K562 (cell line): ENCODE measurements at regions not wholly inside any gene's neighbourhood (a gene's known extent, or its start where the extent isn't known, plus 50 kb on each side); places are given as distances from the start of the nearest gene placed in this dataset.

Experiments
- ATAC-seq: fragments of 200-7000 bp; cut with Tn5 transposase; 3 replicates; pipeline ENCODE4 v1.9.1; 2020; ENCODE audit warnings: moderate library complexity
- BruUV-seq: library from RNA; stranded (reverse); fragments of 400-500 nt; replicated peaks from 2 replicates; lab custom pipeline; 2021; lab: Mats Ljungman, UMichigan
- CTCF ChIA-PET: fragments of 300-600 bp; formaldehyde crosslinking; extraction: SDS; loops from one replicate; lab custom pipeline; 2021; ENCODE audit warnings: low intra/inter-chr PET ratio; lab: Yijun Ruan, JAX
- POLR2A ChIA-PET: fragments of 300-600, 350-650 bp; sonication (Branson Sonifier 250); formaldehyde crosslinking; extraction: SDS; loops from one replicate; lab custom pipeline; 2021; ENCODE audit warnings: antibody characterized with exemption, inconsistent platforms; lab: Yijun Ruan, JAX
- DNase-seq, 4 experiments: peaks; one replicate each; pipeline versions ENCODE4 v3.0.0 to v3.0.0-alpha.2; 2011 to 2018; ENCODE audit warnings: low spot score in 3 of 4, mixed read lengths in 3 of 4; ENCODE audit errors: extremely low read depth in 1 of 4
- FAIRE-seq: peaks from 2 replicates; lab custom pipeline; 2011; peaks lifted over from hg19 to GRCh38; lab: Jason Lieb, UNC
- H2AFZ ChIP-seq: 2 replicates; pipeline ENCODE4 v1.6.0; 2011; ENCODE audit warnings: low read depth, low read length, control low read depth, inconsistent platforms
- H3K27ac ChIP-seq: fragments of 200-600 bp; 3 replicates; pipeline ENCODE4 v1.8.0; 2011; ENCODE audit warnings: low read depth, mild to moderate bottlenecking, control low read depth, inconsistent platforms, low read length, moderate library complexity, mixed read lengths; ENCODE audit errors: extremely low read depth
- H3K27me3 ChIP-seq, 2 experiments: fragments of 300-600 bp in 1 of 2; 2 replicates in 1 of 2; 3 replicates in 1 of 2; pipeline versions ENCODE4 v1.6.0 to v1.8.0; 2011; ENCODE audit warnings: inconsistent platforms in 2 of 2, low read length in 2 of 2, mild to moderate bottlenecking in 1 of 2, mixed read lengths in 1 of 2, moderate library complexity in 1 of 2; ENCODE audit not compliant: control insufficient read depth in 2 of 2, insufficient read depth in 2 of 2
- H3K36me3 ChIP-seq: fragments of 300-600 bp; 3 replicates; pipeline ENCODE4 v1.8.0; 2011; ENCODE audit warnings: mild to moderate bottlenecking, low read length, inconsistent platforms; ENCODE audit not compliant: control insufficient read depth, insufficient read depth
- H3K4me1 ChIP-seq, 2 experiments: fragments of 200-600 bp in 1 of 2; replicated peaks in 1 of 2; 2 replicates in 1 of 2; 3 replicates in 1 of 2; pipeline versions ENCODE4 v1.5.1 to v1.8.0; 2011; ENCODE audit warnings: inconsistent platforms in 2 of 2, low read length in 2 of 2, mild to moderate bottlenecking in 1 of 2, mixed read lengths in 1 of 2, moderate library complexity in 1 of 2; ENCODE audit not compliant: control insufficient read depth in 2 of 2, insufficient read depth in 2 of 2
- H3K4me2 ChIP-seq: 2 replicates; pipeline ENCODE4 v1.6.1; 2011; ENCODE audit warnings: low read length, control low read depth, inconsistent platforms, mixed read lengths; ENCODE audit not compliant: insufficient read depth
- H3K4me3 ChIP-seq: fragments of 200-600 bp; sonication (generic), shearing (Covaris generic); 2 replicates; pipeline ENCODE4 v1.5.1; 2016; ENCODE audit warnings: control low read depth, inconsistent platforms
- H3K79me2 ChIP-seq: fragments of 200-600 bp; 3 replicates; pipeline ENCODE4 v1.8.0; 2011; ENCODE audit warnings: low read length, inconsistent platforms; ENCODE audit not compliant: control insufficient read depth, insufficient read depth
- H3K9ac ChIP-seq, 2 experiments: 2 replicates each; pipeline versions ENCODE4 v1.6.0 to v1.6.1; 2011; ENCODE audit warnings: low read depth in 2 of 2, low read length in 2 of 2, control low read depth in 1 of 2, inconsistent platforms in 1 of 2, mild to moderate bottlenecking in 1 of 2, mixed read lengths in 1 of 2; ENCODE audit not compliant: insufficient read depth in 1 of 2
- H3K9me1 ChIP-seq: one replicate; pipeline ENCODE4 v1.6.0; 2011; ENCODE audit warnings: inconsistent platforms, mild to moderate bottlenecking, low read length, moderate library complexity; ENCODE audit not compliant: control insufficient read depth, insufficient read depth
- H3K9me3 ChIP-seq: replicated peaks from 2 replicates; pipeline ENCODE4 v1.5.1; 2011; ENCODE audit warnings: low read depth, low read length, inconsistent platforms; ENCODE audit not compliant: control insufficient read depth, insufficient read depth
- H4K20me1 ChIP-seq: replicated peaks from 2 replicates; pipeline ENCODE4 v1.6.1; 2011; ENCODE audit warnings: low read length, inconsistent platforms, mixed read lengths; ENCODE audit not compliant: control insufficient read depth, insufficient read depth
- BRF1 ChIP-seq: IDR thresholded peaks from 3 replicates; pipeline ENCODE4 v1.6.1; 2011; ENCODE audit warnings: borderline replicate concordance, mild to moderate bottlenecking; ENCODE audit not compliant: insufficient read length; ENCODE audit errors: extremely low read depth
- CEBPB ChIP-seq: fragments of 450-650 bp; IDR thresholded peaks from 2 replicates; pipeline ENCODE4 v1.6.1; 2016; ENCODE audit warnings: missing genetic modification characterization, missing compliant biosample characterization
- HNRNPUL1 ChIP-seq: fragments of 200-400 bp; formaldehyde crosslinking; IDR thresholded peaks from 2 replicates; pipeline ENCODE4 v1.6.1; 2017; ENCODE audit warnings: low read length
- POLR2G ChIP-seq: fragments of 200-400 bp; formaldehyde crosslinking; IDR thresholded peaks from 2 replicates; pipeline ENCODE4 v1.6.1; 2017; ENCODE audit warnings: low read depth, mild to moderate bottlenecking, antibody characterized with exemption, low read length, moderate library complexity
- SLC30A9 ChIP-seq: fragments of 250-450 bp; sonication (Bioruptor Pico); IDR thresholded peaks from 2 replicates; pipeline ENCODE4 v1.8.0; 2022; ENCODE audit warnings: mild to moderate bottlenecking, moderate library complexity
- TARDBP ChIP-seq: fragments of 450-650 bp; IDR thresholded peaks from 2 replicates; pipeline ENCODE4 v1.6.1; 2016
- ZBTB33 ChIP-seq: sonication (generic); formaldehyde crosslinking; IDR thresholded peaks from 2 replicates; pipeline ENCODE4 v1.8.1; 2023; ENCODE audit warnings: mild to moderate bottlenecking, missing genetic modification reagents
- ZBTB5 ChIP-seq: fragments of 450-650 bp; IDR thresholded peaks from 2 replicates; pipeline ENCODE4 v1.6.1; 2017; ENCODE audit warnings: antibody characterized with exemption
- ZBTB9 ChIP-seq: fragments of 450-650 bp; formaldehyde crosslinking; IDR thresholded peaks from 2 replicates; pipeline ENCODE4 v1.4.0; 2020; ENCODE audit warnings: mild to moderate bottlenecking, moderate library complexity
- ZNF76 ChIP-seq: fragments of 250-450 bp; sonication (Bioruptor Pico); IDR thresholded peaks from 2 replicates; pipeline ENCODE4 v1.4.0; 2020; ENCODE audit warnings: mild to moderate bottlenecking, moderate library complexity, borderline replicate concordance
- WGBS: fragments of 100-300 bp; shearing (Covaris generic); methylation state at CpG from one replicate; pipeline ENCODE4 v1.1.6; 2016; ENCODE audit warnings: low coverage, mixed read lengths; ENCODE audit not compliant: insufficient coverage; ENCODE audit errors: missing lambda C conversion rate; 5-methylcytosine and 5-hydroxymethylcytosine counted together
- in situ Hi-C: fragments of 300-500 bp; cut with MboI; formaldehyde crosslinking; loops from 4 replicates; pipeline ENCODE4 v1.15.0; 2018; ENCODE audit warnings: inconsistent platforms, mixed read lengths
- intact Hi-C: fragments of 100-400 bp; cut with micrococcal nuclease; formaldehyde crosslinking; loops from 2 replicates; pipeline ENCODE4 v1.14.2; 2022

GRCh38 chr17:79211061-79211770, 136.6 kb downstream of the ENGASE start:
- DNase-seq (no peak), FAIRE-seq (no peak)
- peaks cover 3% of the 10 kb centered on the region; the same call in 1 of the 2 replicates for H4K20me1 ChIP-seq
- no peak overlapping the region for H3K4me3 ChIP-seq
- no peaks in the 10 kb centered on the region for H3K9me1 ChIP-seq
- CTCF ChIA-PET = no interaction called here
- no peaks in the 10 kb centered on the region for H3K9me3 ChIP-seq
- POLR2A ChIA-PET = no interaction called here
- no peak overlapping the region for H2AFZ ChIP-seq
- H3K9ac ChIP-seq = no peak overlapping the region
- in situ Hi-C loops = no loop called here
- no TSS peak for BruUV-seq
- no peak for TF ChIP-seq ZNF76 (CRISPR knock-in tag)
- no peak for TF ChIP-seq HNRNPUL1
- TF ChIP-seq CEBPB (tag) = no peak
- TF ChIP-seq ZBTB33 (CRISPR knock-in tag) = no peak
- no peak for TF ChIP-seq ZBTB9 (CRISPR knock-in tag)
- TF ChIP-seq TARDBP = no peak
- no peak for TF ChIP-seq POLR2G
- no peak for TF ChIP-seq BRF1
- no peak for TF ChIP-seq SLC30A9
- TF ChIP-seq ZBTB5 = no peak
- TF ChIP-seq, all 486 proteins: peak for 0
- H3K27me3 ChIP-seq = peaks cover 22 to 71% of the 10 kb centered on the region in 2 experiments; a peak in 4 of 5 replicates
- no peak for ATAC-seq
- no peak overlapping the region for H3K4me2 ChIP-seq
- intact Hi-C loops = no loop called here
- H3K27ac ChIP-seq = no peak overlapping the region
- 1% methylated on average over 28 of the region's 28 CpGs for WGBS
- H3K79me2 ChIP-seq = no peaks in the 10 kb centered on the region
- no peaks in the 10 kb centered on the region; a peak in 1 of 5 replicates for H3K4me1 ChIP-seq
- no peaks in the 10 kb centered on the region for H3K36me3 ChIP-seq
